IMR-90 (cell line): ENCODE measurements at regions not wholly inside any gene's neighbourhood (a gene's known extent, or its start where the extent isn't known, plus 50 kb on each side); places are given as distances from the start of the nearest gene placed in this dataset.

Experiments
- ATAC-seq: fragments of 200-7000 bp; cut with Tn5 transposase; 2 replicates; pipeline ENCODE4 v1.9.1; 2020; ENCODE audit warnings: low read depth, mild to moderate bottlenecking, moderate library complexity
- BruUV-seq: library from RNA; stranded (reverse); fragments of 400-500 nt; replicated peaks from 2 replicates; lab custom pipeline; 2021; lab: Mats Ljungman, UMichigan
- CTCF ChIA-PET: fragments of 300-600 bp; formaldehyde crosslinking; extraction: SDS; loops from one replicate; lab custom pipeline; 2021; ENCODE audit warnings: antibody characterized with exemption; lab: Yijun Ruan, JAX
- POLR2A ChIA-PET: fragments of 300-600 bp; sonication (Branson Sonifier 250); formaldehyde crosslinking; loops from one replicate; lab custom pipeline; 2022; ENCODE audit warnings: antibody characterized with exemption; ENCODE audit not compliant: unreplicated experiment; lab: Charles Lee
- DNase-seq: peaks from one replicate; pipeline ENCODE4 v3.0.0; 2013
- H2AFZ ChIP-seq: replicated peaks from 2 replicates; pipeline ENCODE3; 2013; ENCODE audit warnings: low read length, mild to moderate bottlenecking; ENCODE audit not compliant: poor library complexity
- H2AK5ac ChIP-seq: 2 replicates; pipeline ENCODE4 v1.6.1; 2013; ENCODE audit warnings: low read depth, low read length, inconsistent platforms
- H2AK9ac ChIP-seq: replicated peaks from 2 replicates; pipeline ENCODE3; 2013; ENCODE audit warnings: mild to moderate bottlenecking, low read depth, low read length, moderate library complexity; ENCODE audit not compliant: poor library complexity
- H2BK120ac ChIP-seq: 2 replicates; pipeline ENCODE4 v1.6.1; 2013; ENCODE audit warnings: low read depth, low read length, inconsistent platforms
- H2BK15ac ChIP-seq: 3 replicates; pipeline ENCODE4 v1.6.1; 2013; ENCODE audit warnings: low read depth, low read length, inconsistent platforms
- H2BK20ac ChIP-seq: 2 replicates; pipeline ENCODE4 v1.6.1; 2013; ENCODE audit warnings: low read depth, mild to moderate bottlenecking, inconsistent platforms, low read length, moderate library complexity
- H2BK5ac ChIP-seq: 2 replicates; pipeline ENCODE4 v1.6.1; 2013; ENCODE audit warnings: mild to moderate bottlenecking, low read depth, low read length, inconsistent platforms; ENCODE audit not compliant: poor library complexity, severe bottlenecking
- H3K14ac ChIP-seq: replicated peaks from 2 replicates; pipeline ENCODE4 v1.6.1; 2013; ENCODE audit warnings: low read depth, low read length, inconsistent platforms
- H3K18ac ChIP-seq: 2 replicates; pipeline ENCODE4 v1.6.1; 2013; ENCODE audit warnings: low read depth, low read length, control low read depth
- H3K23ac ChIP-seq: 2 replicates; pipeline ENCODE4 v1.6.1; 2013; ENCODE audit warnings: low read depth, low read length, inconsistent platforms
- H3K27ac ChIP-seq: 2 replicates; pipeline ENCODE4 v1.5.1; 2013; ENCODE audit warnings: mild to moderate bottlenecking, control low read depth, low read length; ENCODE audit not compliant: insufficient read depth
- H3K27me3 ChIP-seq: 2 replicates; pipeline ENCODE4 v1.6.1; 2013; ENCODE audit warnings: low read length; ENCODE audit not compliant: control insufficient read depth, insufficient read depth
- H3K36me3 ChIP-seq: 2 replicates; pipeline ENCODE4 v1.6.1; 2013; ENCODE audit warnings: low read length, mixed read lengths; ENCODE audit not compliant: control insufficient read depth, insufficient read depth
- H3K4ac ChIP-seq: 2 replicates; pipeline ENCODE4 v1.6.1; 2013; ENCODE audit warnings: low read depth, low read length, inconsistent platforms
- H3K4me1 ChIP-seq: 2 replicates; pipeline ENCODE4 v1.6.1; 2013; ENCODE audit warnings: low read length, mixed read lengths; ENCODE audit not compliant: control insufficient read depth, insufficient read depth
- H3K4me2 ChIP-seq: 2 replicates; pipeline ENCODE4 v1.6.1; 2013; ENCODE audit warnings: low read depth, mild to moderate bottlenecking, control low read depth, low read length, moderate library complexity
- H3K4me3 ChIP-seq: 2 replicates; pipeline ENCODE4 v1.5.1; 2013; ENCODE audit warnings: low read depth, mild to moderate bottlenecking, control low read depth, low read length, moderate library complexity; ENCODE audit not compliant: insufficient read depth
- H3K56ac ChIP-seq: 2 replicates; pipeline ENCODE4 v1.6.1; 2013; ENCODE audit warnings: low read length, inconsistent platforms; ENCODE audit not compliant: insufficient read depth; ENCODE audit errors: extremely low read depth
- H3K79me1 ChIP-seq, 2 experiments: 2 replicates each; pipeline ENCODE4 v1.6.1; 2013; ENCODE audit warnings: low read length in 2 of 2, inconsistent platforms in 1 of 2, low read depth in 1 of 2
- H3K9ac ChIP-seq: 2 replicates; pipeline ENCODE4 v1.6.1; 2013; ENCODE audit warnings: low read depth, low read length, control low read depth
- H3K9me1 ChIP-seq: 2 replicates; pipeline ENCODE4 v1.6.1; 2013; ENCODE audit warnings: low read length, inconsistent platforms; ENCODE audit not compliant: insufficient read depth
- H3K9me3 ChIP-seq: 2 replicates; pipeline ENCODE4 v1.6.1; 2013; ENCODE audit warnings: low read length; ENCODE audit not compliant: control insufficient read depth, insufficient read depth
- H4K20me1 ChIP-seq: 2 replicates; pipeline ENCODE4 v1.6.1; 2013; ENCODE audit warnings: low read length, inconsistent platforms; ENCODE audit not compliant: insufficient read depth
- H4K5ac ChIP-seq: 2 replicates; pipeline ENCODE4 v1.6.1; 2013; ENCODE audit warnings: mild to moderate bottlenecking, low read depth, low read length, control low read depth
- H4K8ac ChIP-seq, 2 experiments: 2 replicates each; pipeline ENCODE4 v1.6.1; 2013; ENCODE audit warnings: low read depth in 2 of 2, low read length in 2 of 2, control low read depth in 1 of 2, inconsistent platforms in 1 of 2
- H4K91ac ChIP-seq: 2 replicates; pipeline ENCODE4 v1.6.1; 2013; ENCODE audit warnings: low read depth, low read length, inconsistent platforms; ENCODE audit not compliant: insufficient read depth
- BHLHE40 ChIP-seq: fragments of 150-350 bp; IDR thresholded peaks from 2 replicates; pipeline ENCODE4 v1.6.1; 2016; ENCODE audit warnings: mild to moderate bottlenecking, low read depth, low read length
- CEBPB ChIP-seq: IDR thresholded peaks from 2 replicates; pipeline ENCODE4 v1.6.1; 2012; ENCODE audit warnings: low read depth, low read length, improper control_type of control experiment
- MAZ ChIP-seq: IDR thresholded peaks from 2 replicates; pipeline ENCODE4 v1.6.1; 2012; ENCODE audit warnings: low read depth, mild to moderate bottlenecking, low read length, improper control_type of control experiment, moderate library complexity, borderline replicate concordance
- NFE2L2 ChIP-seq: fragments of 150-350 bp; IDR thresholded peaks from 2 replicates; pipeline ENCODE4 v1.6.1; 2016; ENCODE audit warnings: low read depth, mild to moderate bottlenecking, low read length
- POLR2A ChIP-seq: IDR thresholded peaks from 2 replicates; pipeline ENCODE4 v1.6.1; 2012; ENCODE audit warnings: mild to moderate bottlenecking, low read depth, low read length
- RAD21 ChIP-seq: IDR thresholded peaks from 2 replicates; pipeline ENCODE4 v1.6.1; 2012; ENCODE audit warnings: low read length, improper control_type of control experiment
- RCOR1 ChIP-seq: IDR thresholded peaks from 2 replicates; pipeline ENCODE4 v1.6.1; 2012; ENCODE audit warnings: mild to moderate bottlenecking, low read length, improper control_type of control experiment; ENCODE audit not compliant: insufficient replicate concordance
- dilution Hi-C: fragments of 300-500 bp; cut with HindIII; formaldehyde crosslinking; loops from one replicate; pipeline ENCODE4 v1.14.3; 2018; ENCODE audit warnings: low sequenced_read_pairs; ENCODE audit not compliant: unreplicated experiment
- in situ Hi-C: fragments of 300-500 bp; cut with MboI; formaldehyde crosslinking; loops from 3 replicates; pipeline ENCODE4 v1.14.3; 2019; ENCODE audit warnings: low sequenced_read_pairs, inconsistent platforms, mixed read lengths
- intact Hi-C: fragments of 100-400 bp; cut with micrococcal nuclease; formaldehyde crosslinking; loops from 2 replicates; pipeline ENCODE4 v1.10.0; 2022
- TF ChIP-seq, protein P1 (sequence below): fragments of 150-350 bp; IDR thresholded peaks from 2 replicates; pipeline ENCODE4 v1.6.1; 2016; ENCODE audit warnings: low read depth, mild to moderate bottlenecking, low read length, moderate library complexity, borderline replicate concordance
- TF ChIP-seq, protein P2 (sequence below): conservative IDR thresholded peaks from 2 replicates; pipeline ENCODE4 v1.5.1; 2012; ENCODE audit warnings: mild to moderate bottlenecking, low read depth, low read length, improper control_type of control experiment

DNA sequence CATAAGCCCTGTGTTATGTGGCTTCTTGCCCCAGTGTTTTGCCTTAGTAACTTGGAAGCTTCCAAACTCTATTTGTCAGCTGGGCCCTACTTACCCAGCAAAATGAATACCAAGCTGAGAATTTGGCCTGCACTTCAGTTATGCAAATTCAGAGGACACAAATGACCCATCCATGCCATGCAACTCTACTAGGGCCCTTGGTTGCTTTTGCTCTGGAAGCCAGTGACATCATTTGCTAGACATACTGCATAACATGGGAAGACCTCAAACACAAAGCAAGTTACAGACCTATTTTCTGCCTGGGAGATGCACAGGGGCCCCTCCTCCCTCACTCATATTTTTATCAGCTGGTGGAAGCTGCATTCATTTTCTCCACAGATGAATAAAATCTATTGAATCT is 90.2 kb upstream of the PPM1H start:
- no peaks in the 10 kb centered on the region for H3K9me1 ChIP-seq
- ATAC-seq (no peak), DNase-seq (no peak)
- in situ Hi-C loops (no loop called here), dilution Hi-C loops (no loop called here), intact Hi-C loops (no loop called here)
- H3K27me3 ChIP-seq: no peaks in the 10 kb centered on the region
- POLR2A ChIA-PET: no interaction called here
- H4K5ac ChIP-seq: no peak overlapping the region
- H3K9ac ChIP-seq: no peak overlapping the region
- no peaks in the 10 kb centered on the region for H4K20me1 ChIP-seq
- TF ChIP-seq RCOR1 (no peak), NFE2L2 (no peak), POLR2A (no peak), BHLHE40 (no peak), RAD21 (no peak), MAZ (no peak), CEBPB (no peak)
- TF ChIP-seq, protein P1, sequence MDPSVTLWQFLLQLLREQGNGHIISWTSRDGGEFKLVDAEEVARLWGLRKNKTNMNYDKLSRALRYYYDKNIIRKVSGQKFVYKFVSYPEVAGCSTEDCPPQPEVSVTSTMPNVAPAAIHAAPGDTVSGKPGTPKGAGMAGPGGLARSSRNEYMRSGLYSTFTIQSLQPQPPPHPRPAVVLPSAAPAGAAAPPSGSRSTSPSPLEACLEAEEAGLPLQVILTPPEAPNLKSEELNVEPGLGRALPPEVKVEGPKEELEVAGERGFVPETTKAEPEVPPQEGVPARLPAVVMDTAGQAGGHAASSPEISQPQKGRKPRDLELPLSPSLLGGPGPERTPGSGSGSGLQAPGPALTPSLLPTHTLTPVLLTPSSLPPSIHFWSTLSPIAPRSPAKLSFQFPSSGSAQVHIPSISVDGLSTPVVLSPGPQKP: no peak
- TF ChIP-seq, protein P2, sequence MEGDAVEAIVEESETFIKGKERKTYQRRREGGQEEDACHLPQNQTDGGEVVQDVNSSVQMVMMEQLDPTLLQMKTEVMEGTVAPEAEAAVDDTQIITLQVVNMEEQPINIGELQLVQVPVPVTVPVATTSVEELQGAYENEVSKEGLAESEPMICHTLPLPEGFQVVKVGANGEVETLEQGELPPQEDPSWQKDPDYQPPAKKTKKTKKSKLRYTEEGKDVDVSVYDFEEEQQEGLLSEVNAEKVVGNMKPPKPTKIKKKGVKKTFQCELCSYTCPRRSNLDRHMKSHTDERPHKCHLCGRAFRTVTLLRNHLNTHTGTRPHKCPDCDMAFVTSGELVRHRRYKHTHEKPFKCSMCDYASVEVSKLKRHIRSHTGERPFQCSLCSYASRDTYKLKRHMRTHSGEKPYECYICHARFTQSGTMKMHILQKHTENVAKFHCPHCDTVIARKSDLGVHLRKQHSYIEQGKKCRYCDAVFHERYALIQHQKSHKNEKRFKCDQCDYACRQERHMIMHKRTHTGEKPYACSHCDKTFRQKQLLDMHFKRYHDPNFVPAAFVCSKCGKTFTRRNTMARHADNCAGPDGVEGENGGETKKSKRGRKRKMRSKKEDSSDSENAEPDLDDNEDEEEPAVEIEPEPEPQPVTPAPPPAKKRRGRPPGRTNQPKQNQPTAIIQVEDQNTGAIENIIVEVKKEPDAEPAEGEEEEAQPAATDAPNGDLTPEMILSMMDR: no peak
- no peak overlapping the region for H2AK9ac ChIP-seq
- H3K9me3 ChIP-seq: no peaks in the 10 kb centered on the region
- H2BK15ac ChIP-seq: no peak overlapping the region
- H4K91ac ChIP-seq: no peak overlapping the region
- H2BK20ac ChIP-seq: no peak overlapping the region
- CTCF ChIA-PET: no interaction called here
- no peak overlapping the region for H3K4me2 ChIP-seq
- no peak overlapping the region for H3K4ac ChIP-seq
- no peak overlapping the region for H3K27ac ChIP-seq
- no peak overlapping the region for H3K23ac ChIP-seq
- H4K8ac ChIP-seq: no peak overlapping the region
- no peak overlapping the region for H2AFZ ChIP-seq
- no peaks in the 10 kb centered on the region for H3K79me1 ChIP-seq
- no peaks in the 10 kb centered on the region for H3K36me3 ChIP-seq
- no peak overlapping the region for H3K56ac ChIP-seq
- H2BK5ac ChIP-seq: no peak overlapping the region
- no peak overlapping the region for H2BK120ac ChIP-seq
- no peak overlapping the region for H2AK5ac ChIP-seq
- H3K4me3 ChIP-seq: no peak overlapping the region
- no peak overlapping the region for H3K18ac ChIP-seq
- no peaks in the 10 kb centered on the region for H3K4me1 ChIP-seq
- BruUV-seq: no TSS peak
- H3K14ac ChIP-seq: no peak overlapping the region
